PC-3 (cell line): ENCODE measurements at regions not wholly inside any gene's neighbourhood (a gene's known extent, or its start where the extent isn't known, plus 50 kb on each side); places are given as distances from the start of the nearest gene placed in this dataset.
"Not testable (repeated sequence)": the region's sequence is repeated elsewhere in the genome, so short reads cannot be mapped to it uniquely, and the experiment has no call there.

ENCODE experiments used
- ATAC-seq: fragments of 200-7000 bp; cut with Tn5 transposase; 2 replicates; pipeline ENCODE4 v1.9.1; 2020; ENCODE audit warnings: mild to moderate bottlenecking, moderate library complexity
- BruUV-seq: library from RNA; stranded (reverse); fragments of 400-500 nt; replicated peaks from 2 replicates; lab custom pipeline; 2021; lab: Mats Ljungman, UMichigan
- CTCF ChIA-PET: fragments of 300-600 bp; sonication (Branson Sonifier 250); formaldehyde crosslinking; loops from one replicate; lab custom pipeline; 2022; ENCODE audit warnings: antibody characterized with exemption; lab: Charles Lee
- POLR2A ChIA-PET: fragments of 300-600 bp; sonication (Branson Sonifier 250); formaldehyde crosslinking; loops from one replicate; lab custom pipeline; 2022; ENCODE audit warnings: antibody characterized with exemption; ENCODE audit not compliant: unreplicated experiment; lab: Charles Lee
- DNase-seq: peaks from one replicate; pipeline ENCODE4 v3.0.0-alpha.2; 2015
- H2AFZ ChIP-seq: fragments of 300-600 bp; sonication (generic); 2 replicates; pipeline ENCODE4 v1.6.0; 2016; ENCODE audit warnings: antibody characterized with exemption, low read length
- H3F3A ChIP-seq: fragments of 300-600 bp; sonication (generic); one replicate; pipeline ENCODE4 v1.6.0; 2017; ENCODE audit warnings: antibody characterized with exemption, low read length, control low read depth, mild to moderate bottlenecking; ENCODE audit not compliant: unreplicated experiment
- H3K27ac ChIP-seq: fragments of 300-600 bp; sonication (generic); 2 replicates; pipeline ENCODE4 v1.5.1; 2016; ENCODE audit warnings: mild to moderate bottlenecking, low read length
- H3K27me3 ChIP-seq: fragments of 300-600 bp; sonication (generic); 2 replicates; pipeline ENCODE4 v1.6.1; 2016; ENCODE audit warnings: low read length, mixed read lengths
- H3K36me3 ChIP-seq: fragments of 300-600 bp; sonication (generic); 2 replicates; pipeline ENCODE4 v1.6.1; 2016; ENCODE audit warnings: low read depth, mixed run types, low read length, mixed read lengths
- H3K4me1 ChIP-seq: fragments of 300-600 bp; sonication (generic); 2 replicates; pipeline ENCODE4 v1.5.1; 2016; ENCODE audit warnings: low read length; ENCODE audit not compliant: insufficient read depth
- H3K4me2 ChIP-seq: fragments of 300-600 bp; sonication (generic); 2 replicates; pipeline ENCODE4 v1.6.0; 2016; ENCODE audit warnings: low read length
- H3K4me3 ChIP-seq: fragments of 300-600 bp; sonication (generic); 2 replicates; pipeline ENCODE4 v1.5.1; 2016; ENCODE audit warnings: mild to moderate bottlenecking, low read length, mixed read lengths
- H3K79me2 ChIP-seq: fragments of 300-600 bp; sonication (generic); 2 replicates; pipeline ENCODE4 v1.6.1; 2017; ENCODE audit warnings: low read length, mixed read lengths
- H3K9ac ChIP-seq: fragments of 300-600 bp; sonication (generic); 2 replicates; pipeline ENCODE4 v1.6.0; 2016; ENCODE audit warnings: mild to moderate bottlenecking, low read length
- H3K9me2 ChIP-seq: fragments of 300-600 bp; sonication (generic); replicated peaks from 2 replicates; pipeline ENCODE4 v1.6.1; 2016; ENCODE audit warnings: mixed run types, low read length, mixed read lengths
- H3K9me3 ChIP-seq: fragments of 300-600 bp; sonication (generic); 2 replicates; pipeline ENCODE4 v1.6.1; 2016; ENCODE audit warnings: low read length, mixed read lengths
- H4K20me1 ChIP-seq: fragments of 300-600 bp; sonication (generic); 2 replicates; pipeline ENCODE4 v1.6.1; 2016; ENCODE audit warnings: low read length, mixed read lengths
- CTCF ChIP-seq: fragments of 300-600 bp; sonication (generic); conservative IDR thresholded peaks from 2 replicates; pipeline ENCODE4 v1.5.1; 2017; ENCODE audit warnings: antibody characterized with exemption, low read depth, mild to moderate bottlenecking, low read length
- EZH2 ChIP-seq: fragments of 300-600 bp; sonication (generic); IDR thresholded peaks from one replicate; pipeline ENCODE4 v1.6.1; 2017; ENCODE audit warnings: antibody characterized with exemption, mild to moderate bottlenecking, low read length; ENCODE audit not compliant: unreplicated experiment
- EZH2phosphoT487 ChIP-seq: fragments of 300-600 bp; sonication (generic); IDR thresholded peaks from 2 replicates; pipeline ENCODE4 v1.6.1; 2018; ENCODE audit warnings: mild to moderate bottlenecking, antibody characterized with exemption, low read length, borderline replicate concordance
- intact Hi-C: fragments of 100-400 bp; cut with micrococcal nuclease; formaldehyde crosslinking; loops from 2 replicates; pipeline ENCODE4 v1.9.0; 2023

GRCh38 chr21:28683982-28684752 is 308.5 kb downstream of the LTN1 start:
- H3F3A ChIP-seq: peaks cover 10% of the 10 kb centered on the region
- BruUV-seq: no TSS peak
- DNase-seq: no peak
- no peaks in the 10 kb centered on the region for H3K79me2 ChIP-seq
- H3K9me3 ChIP-seq: no peaks in the 10 kb centered on the region
- ATAC-seq: no peak
- H4K20me1 ChIP-seq: no peaks in the 10 kb centered on the region
- H3K27ac ChIP-seq: no peak overlapping the region
- CTCF ChIA-PET: no interaction called here
- no peak overlapping the region for H2AFZ ChIP-seq
- intact Hi-C loops: no loop called here
- no peaks in the 10 kb centered on the region for H3K27me3 ChIP-seq
- no peaks in the 10 kb centered on the region for H3K36me3 ChIP-seq
- no peak overlapping the region for H3K9ac ChIP-seq
- no peaks in the 10 kb centered on the region for H3K9me2 ChIP-seq
- H3K4me1 ChIP-seq: peaks cover 29% of the 10 kb centered on the region
- H3K4me2 ChIP-seq: no peak overlapping the region
- TF ChIP-seq EZH2phosphoT487 (no peak), EZH2 (no peak), CTCF (no peak)
- POLR2A ChIA-PET: no interaction called here
- no peak overlapping the region for H3K4me3 ChIP-seq

- H3K9me2 ChIP-seq, H3K4me2 ChIP-seq, BruUV-seq, H3K36me3 ChIP-seq, DNase-seq, H3K79me2 ChIP-seq, H3K27me3 ChIP-seq, H2AFZ ChIP-seq, H3K9me3 ChIP-seq, H3K9ac ChIP-seq, intact Hi-C loops, CTCF ChIA-PET, POLR2A ChIA-PET, ATAC-seq, H3F3A ChIP-seq, H3K4me3 ChIP-seq, H4K20me1 ChIP-seq, H3K27ac ChIP-seq: not testable (repeated sequence)
- peaks cover 16% of the 10 kb centered on the region for H3K4me1 ChIP-seq
These were observed 309.8 kb downstream of the LTN1 start for GRCh38 chr21:28682884-28683283.

GRCh38 chr21:28677096-28677495 is 315.6 kb downstream of the LTN1 start:
- intact Hi-C loops, H3K36me3 ChIP-seq, H3K27me3 ChIP-seq, H3K9ac ChIP-seq, BruUV-seq, CTCF ChIA-PET, H3F3A ChIP-seq, H3K9me2 ChIP-seq, H3K4me2 ChIP-seq, H2AFZ ChIP-seq, POLR2A ChIA-PET, H4K20me1 ChIP-seq, H3K4me3 ChIP-seq, DNase-seq, ATAC-seq, H3K79me2 ChIP-seq, H3K27ac ChIP-seq, H3K9me3 ChIP-seq: not testable (repeated sequence)
- H3K4me1 ChIP-seq: peaks cover 16% of the 10 kb centered on the region
